ENCODE measurements at regions not wholly inside any gene's neighbourhood (a gene's known extent, or its start where the extent isn't known, plus 50 kb on each side); places are given as distances from the start of the nearest gene placed in this dataset.
A peak's percentile ranks its signal among the peaks of the same experiment; 100 is the strongest.

GRCh38 chr11:13062115-13062514, 53.0 kb downstream of the RASSF10 start:
- no peak for DNase-seq

- no peak for DNase-seq
Observed at GRCh38 chr11:13064593-13064992, 55.5 kb downstream of the RASSF10 start.

GRCh38 chr11:13065200-13065787, 56.2 kb downstream of the RASSF10 start:
- no peak for DNase-seq

GRCh38 chr11:13068211-13068610, 59.1 kb downstream of the RASSF10 start:
- DNase-seq, result no peak

GRCh38 chr11:13073119-13073981, 64.2 kb downstream of the RASSF10 start:
- no peak for DNase-seq

GRCh38 chr11:13074714-13075464, 65.8 kb downstream of the RASSF10 start:
- DNase-seq, result no peak

DNA sequence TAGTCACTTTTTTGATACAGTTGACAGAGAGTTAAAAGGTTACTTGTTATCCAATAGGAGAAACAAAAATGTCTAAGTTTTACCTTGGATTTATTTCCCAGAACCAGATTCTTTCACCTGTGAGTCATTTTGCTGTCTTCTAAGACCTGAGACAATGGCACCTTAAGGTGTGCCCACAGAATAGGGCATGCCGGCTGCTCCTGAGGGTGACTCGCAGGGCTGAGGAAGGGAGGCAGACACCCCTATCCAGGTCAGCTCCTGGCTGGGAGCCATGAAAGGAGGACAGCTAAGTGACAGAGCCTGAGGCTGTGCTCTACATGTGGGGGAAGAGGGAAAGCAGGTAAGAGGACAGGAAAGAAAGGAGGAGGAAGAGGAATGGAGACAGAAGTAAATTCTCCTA, 67.8 kb downstream of the RASSF10 start:
- no peak for DNase-seq

DNA sequence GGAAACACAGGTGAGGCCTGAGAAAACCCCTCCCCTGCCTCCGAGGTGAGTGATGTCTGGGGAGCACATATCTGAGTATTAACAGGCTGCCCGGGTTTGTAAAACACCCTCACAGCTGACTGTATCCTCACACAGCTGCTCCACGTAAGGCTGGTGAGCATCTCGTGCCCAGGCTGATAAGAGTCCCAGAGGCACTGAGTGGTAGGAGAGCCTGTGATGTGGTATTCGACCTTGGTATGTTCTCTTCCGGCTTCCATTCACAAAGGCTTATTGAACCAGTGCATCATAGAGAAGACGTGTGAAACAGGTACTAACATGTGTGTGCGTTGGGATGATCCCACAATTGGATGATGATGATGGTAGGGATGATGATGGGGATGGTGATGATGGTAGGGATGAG, 71.7 kb downstream of the RASSF10 start:
- no peak for DNase-seq

- DNase-seq, result no peak
Observed at GRCh38 chr11:13082588-13082987, 73.5 kb downstream of the RASSF10 start.

- DNase-seq, result no peak
Observed at GRCh38 chr11:13090228-13090708, 81.2 kb downstream of the RASSF10 start.

GRCh38 chr11:13091373-13091772, 82.3 kb downstream of the RASSF10 start:
- DNase-seq, result peak; percentile 17

- DNase-seq, result no peak
Observed at GRCh38 chr11:13091804-13092203, 82.7 kb downstream of the RASSF10 start.

DNA sequence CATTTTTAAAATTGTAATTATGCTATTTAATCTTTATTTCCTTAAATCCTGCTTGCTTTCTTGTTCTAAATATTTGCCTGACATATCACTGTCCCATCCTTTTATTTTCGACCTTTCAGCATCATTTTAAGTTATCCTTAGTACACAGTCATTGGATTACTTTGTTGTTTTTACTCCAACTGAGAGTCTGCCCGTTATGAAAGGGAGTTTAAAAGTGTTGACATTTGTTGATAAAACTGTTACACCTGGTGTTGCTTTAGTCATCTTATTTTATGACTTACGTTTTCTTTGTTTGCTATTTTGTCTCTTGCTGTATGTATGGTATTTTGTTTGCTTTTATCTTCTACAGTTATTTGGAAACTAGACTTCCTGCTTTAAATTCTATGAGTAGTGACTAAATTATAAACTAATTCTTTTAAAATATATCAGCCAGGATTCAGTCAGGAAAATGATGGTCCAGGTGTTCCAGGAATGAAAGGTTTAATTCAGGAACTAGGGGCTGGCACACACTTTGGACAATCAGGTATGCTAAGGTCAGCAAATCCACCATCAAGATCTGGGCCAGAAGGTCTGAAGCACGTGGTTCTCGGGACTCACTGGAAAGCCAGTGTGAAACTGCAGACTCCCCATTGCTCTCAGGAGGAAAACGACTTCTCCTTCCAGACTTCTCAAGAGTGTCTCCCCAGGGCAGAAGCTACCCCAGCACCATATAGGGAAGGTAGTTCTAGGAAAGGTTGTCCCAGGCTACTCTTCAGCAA, 86.0 kb downstream of the RASSF10 start:
- DNase-seq, result no peak

DNA sequence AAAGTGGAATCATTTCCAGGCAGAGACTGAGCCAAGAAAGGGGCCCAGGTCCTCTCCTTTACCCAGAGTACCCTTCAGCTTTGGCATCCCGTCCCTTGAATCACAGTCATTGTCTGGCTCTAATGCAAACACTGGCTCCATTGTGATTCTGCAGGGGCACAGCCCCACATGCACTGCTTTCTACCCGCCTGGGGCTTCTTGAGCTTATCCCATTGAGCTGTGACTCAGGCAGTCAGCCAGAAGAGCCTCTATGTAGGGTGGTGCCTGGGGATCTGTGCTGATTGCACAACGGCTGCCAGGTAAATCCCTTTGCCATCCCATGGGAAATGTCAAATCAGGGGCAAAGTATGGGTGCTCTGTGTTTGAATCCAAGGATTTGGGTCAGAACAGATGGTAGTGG, 88.9 kb downstream of the RASSF10 start:
- DNase-seq, result no peak

- DNase-seq, result no peak
Observed at GRCh38 chr11:13098616-13099289, 89.6 kb downstream of the RASSF10 start.

- DNase-seq, result no peak
Observed at GRCh38 chr11:13101644-13102512, 92.8 kb downstream of the RASSF10 start.

GRCh38 chr11:13102513-13102840, 93.4 kb downstream of the RASSF10 start:
- DNase-seq, result no peak

GRCh38 chr11:13102865-13103539, 93.9 kb downstream of the RASSF10 start:
- DNase-seq, result peak; percentile 56

DNA sequence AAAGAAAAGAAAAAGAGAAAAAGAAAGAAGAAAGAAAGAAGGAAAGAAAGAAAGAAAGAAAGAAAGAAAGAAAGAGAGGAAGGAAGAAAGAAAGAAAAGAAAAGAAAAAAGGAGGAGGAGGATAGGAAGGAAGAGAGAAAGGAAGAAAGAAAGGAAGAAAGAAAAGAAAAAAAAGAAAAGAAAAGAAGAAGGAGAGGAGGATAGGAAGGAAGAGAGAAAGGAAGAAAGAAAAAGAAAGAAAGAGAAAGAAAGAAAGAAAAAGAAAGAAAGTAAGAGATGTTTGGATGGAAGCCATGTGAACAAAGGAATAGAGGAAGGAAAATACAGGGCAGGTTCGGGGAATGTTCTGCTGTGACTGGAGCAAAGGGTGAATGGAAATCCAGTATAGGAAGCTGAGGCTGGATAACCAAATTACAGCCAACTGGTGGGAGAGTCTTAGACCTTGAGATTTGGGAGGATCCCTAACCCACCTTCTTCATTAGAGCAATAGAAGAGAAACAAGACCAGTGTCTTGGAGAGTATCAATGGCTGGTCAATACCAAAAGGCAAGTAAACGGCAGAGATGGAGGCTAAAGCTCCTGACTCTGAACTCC, 94.9 kb downstream of the RASSF10 start:
- no peak for DNase-seq

DNA sequence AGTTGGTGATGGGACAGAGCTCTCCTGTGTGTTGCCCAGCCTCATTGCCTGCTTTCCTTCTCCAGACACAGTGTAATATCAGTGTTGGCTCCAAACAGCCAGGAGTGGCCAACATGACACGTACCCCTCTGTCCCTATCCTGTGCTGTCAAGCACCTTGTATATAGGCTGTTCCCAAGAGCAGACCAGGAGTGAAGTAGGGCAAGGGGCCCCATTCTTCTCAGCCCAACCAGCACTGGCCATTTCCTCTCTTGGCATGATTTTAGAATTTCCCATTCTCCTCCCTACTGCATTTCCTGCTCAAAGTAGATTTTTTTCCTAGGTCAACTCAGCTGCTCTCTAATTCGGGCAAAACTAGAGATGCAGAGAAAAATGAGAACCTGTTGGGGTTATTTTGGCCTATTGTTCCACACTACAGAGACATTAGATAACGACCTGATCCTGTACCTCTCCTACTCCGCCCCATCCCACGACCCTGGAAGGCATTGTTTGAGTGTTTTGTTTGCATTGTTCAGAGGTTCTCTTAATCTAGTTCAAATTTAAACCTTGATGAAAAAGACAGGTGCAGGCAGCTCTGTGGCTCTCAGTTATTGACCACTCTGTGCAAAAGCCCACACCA, 95.6 kb downstream of the RASSF10 start:
- DNase-seq, result no peak
